ENCODE measurements at regions not wholly inside any gene's neighbourhood (a gene's known extent, or its start where the extent isn't known, plus 50 kb on each side); places are given as distances from the start of the nearest gene placed in this dataset.

DNA sequence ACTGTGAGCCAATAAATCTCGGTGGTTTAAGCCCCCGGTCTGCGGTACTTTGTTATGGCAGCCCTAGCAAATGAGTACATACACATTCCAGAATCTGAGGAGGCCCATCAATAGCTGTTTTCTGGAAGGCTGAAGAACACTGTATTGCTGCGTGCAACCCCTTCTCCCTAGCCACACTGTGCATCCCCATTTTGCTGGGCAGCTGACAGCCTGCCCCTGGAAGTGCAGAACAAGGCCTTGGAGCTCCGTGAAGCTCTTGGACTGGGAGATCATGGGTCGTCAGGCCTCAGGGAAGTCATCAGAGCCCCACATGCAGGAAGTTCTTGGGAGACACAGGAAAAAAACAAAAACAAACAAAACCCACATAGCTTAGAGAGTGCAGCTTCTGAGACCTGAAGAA lies 90.6 kb upstream of the ST6GAL2 start:
- peak; percentile 42 for DNase-seq (ENCODE audit: extremely low spot score)
- intact Hi-C loops (cut with DNase I): no loop called here
- TF ChIP-seq, protein P1, sequence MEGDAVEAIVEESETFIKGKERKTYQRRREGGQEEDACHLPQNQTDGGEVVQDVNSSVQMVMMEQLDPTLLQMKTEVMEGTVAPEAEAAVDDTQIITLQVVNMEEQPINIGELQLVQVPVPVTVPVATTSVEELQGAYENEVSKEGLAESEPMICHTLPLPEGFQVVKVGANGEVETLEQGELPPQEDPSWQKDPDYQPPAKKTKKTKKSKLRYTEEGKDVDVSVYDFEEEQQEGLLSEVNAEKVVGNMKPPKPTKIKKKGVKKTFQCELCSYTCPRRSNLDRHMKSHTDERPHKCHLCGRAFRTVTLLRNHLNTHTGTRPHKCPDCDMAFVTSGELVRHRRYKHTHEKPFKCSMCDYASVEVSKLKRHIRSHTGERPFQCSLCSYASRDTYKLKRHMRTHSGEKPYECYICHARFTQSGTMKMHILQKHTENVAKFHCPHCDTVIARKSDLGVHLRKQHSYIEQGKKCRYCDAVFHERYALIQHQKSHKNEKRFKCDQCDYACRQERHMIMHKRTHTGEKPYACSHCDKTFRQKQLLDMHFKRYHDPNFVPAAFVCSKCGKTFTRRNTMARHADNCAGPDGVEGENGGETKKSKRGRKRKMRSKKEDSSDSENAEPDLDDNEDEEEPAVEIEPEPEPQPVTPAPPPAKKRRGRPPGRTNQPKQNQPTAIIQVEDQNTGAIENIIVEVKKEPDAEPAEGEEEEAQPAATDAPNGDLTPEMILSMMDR (IDR thresholded peaks at IDR 0.05): no peak
- TF ChIP-seq POLR2AphosphoS5 (IDR thresholded peaks at IDR 0.05) (no peak), EP300 (IDR thresholded peaks at IDR 0.05) (no peak), POLR2A (IDR thresholded peaks at IDR 0.05; ENCODE audit: low read depth) (no peak)

DNA sequence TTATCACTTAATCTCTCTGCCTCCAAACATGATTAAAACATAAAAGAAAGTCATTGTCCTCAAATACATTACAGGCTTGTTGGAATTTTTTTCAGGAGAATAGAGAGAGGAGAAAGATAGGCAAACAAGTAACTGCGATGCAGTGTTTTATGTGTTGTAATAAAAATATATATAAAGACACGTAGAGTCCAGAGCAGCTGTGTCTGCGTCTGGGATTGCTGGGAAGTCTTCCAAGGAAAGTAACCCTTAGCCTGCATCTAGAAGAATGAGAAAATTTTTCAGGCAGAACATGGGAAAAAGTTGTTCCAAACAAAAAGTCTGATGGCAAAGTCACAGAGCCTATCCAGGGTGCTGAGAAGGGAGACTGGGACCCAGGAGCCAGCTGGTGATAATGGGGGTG lies 91.8 kb upstream of the ST6GAL2 start:
- Histone ChIP-seq H3K27me3 (no peaks in the 10 kb centered on the region), H3K4me1 (no peaks in the 10 kb centered on the region), H3K27ac (replicated peaks in 1 of 4) (no peak overlapping the region), H3K36me3 (no peaks in the 10 kb centered on the region), H3K4me3 (no peak overlapping the region), H3K9me3 (no peaks in the 10 kb centered on the region)
- TF ChIP-seq POLR2AphosphoS5 (IDR thresholded peaks at IDR 0.05): no peak
- TF ChIP-seq POLR2A (IDR thresholded peaks at IDR 0.05; ENCODE audit: low read depth): no peak
- intact Hi-C loops (cut with DNase I): no loop called here
- 30% methylated on average over 3 of the region's 3 CpGs for WGBS
- DNase-seq (ENCODE audit: extremely low spot score): peak; percentile 34

More for the DNA sequence above, 90.6 kb upstream of the ST6GAL2 start:
- no peak overlapping the region for H3K4me3 ChIP-seq
- H3K36me3 ChIP-seq: no peaks in the 10 kb centered on the region
- H3K9me3 ChIP-seq: no peaks in the 10 kb centered on the region
- 83% methylated on average over 6 of the region's 6 CpGs for WGBS
- no peaks in the 10 kb centered on the region for H3K27me3 ChIP-seq
- H3K4me1 ChIP-seq: no peaks in the 10 kb centered on the region
- H3K27ac ChIP-seq (replicated peaks in 1 of 4): no peak overlapping the region

DNA sequence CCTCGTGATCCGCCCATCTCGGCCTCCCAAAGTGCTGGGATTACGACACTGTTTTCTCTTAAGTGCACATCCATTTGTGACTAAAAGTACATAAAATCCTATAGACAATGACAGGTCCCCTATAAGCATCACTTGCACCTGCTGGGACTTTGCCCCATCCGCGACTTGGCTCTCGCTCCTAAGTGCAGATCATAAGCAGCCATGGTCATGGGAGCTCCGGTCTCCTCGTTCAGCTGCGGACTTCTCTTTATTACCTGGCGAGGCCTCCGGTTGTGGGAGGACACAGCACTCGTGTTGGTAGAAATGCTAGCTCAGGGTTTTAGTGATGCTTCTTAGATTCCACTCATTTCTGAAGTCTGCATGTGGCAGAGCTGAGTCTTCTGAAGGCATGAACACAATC lies 92.7 kb upstream of the ST6GAL2 start:
- Histone ChIP-seq H3K4me3 (no peak overlapping the region), H3K36me3 (no peaks in the 10 kb centered on the region), H3K4me1 (no peaks in the 10 kb centered on the region), H3K27me3 (no peaks in the 10 kb centered on the region), H3K9me3 (no peaks in the 10 kb centered on the region), H3K27ac (replicated peaks in 1 of 4) (no peak overlapping the region)
- TF ChIP-seq, protein P1 (IDR thresholded peaks at IDR 0.05): no peak
- no peak for TF ChIP-seq EP300 (IDR thresholded peaks at IDR 0.05)
- no peak for TF ChIP-seq POLR2A (IDR thresholded peaks at IDR 0.05; ENCODE audit: low read depth)
- no peak for TF ChIP-seq POLR2AphosphoS5 (IDR thresholded peaks at IDR 0.05)
- 90% methylated on average over 11 of the region's 13 CpGs for WGBS
- intact Hi-C loops (cut with DNase I): no loop called here
- DNase-seq (ENCODE audit: extremely low spot score): peak; percentile 70

DNA sequence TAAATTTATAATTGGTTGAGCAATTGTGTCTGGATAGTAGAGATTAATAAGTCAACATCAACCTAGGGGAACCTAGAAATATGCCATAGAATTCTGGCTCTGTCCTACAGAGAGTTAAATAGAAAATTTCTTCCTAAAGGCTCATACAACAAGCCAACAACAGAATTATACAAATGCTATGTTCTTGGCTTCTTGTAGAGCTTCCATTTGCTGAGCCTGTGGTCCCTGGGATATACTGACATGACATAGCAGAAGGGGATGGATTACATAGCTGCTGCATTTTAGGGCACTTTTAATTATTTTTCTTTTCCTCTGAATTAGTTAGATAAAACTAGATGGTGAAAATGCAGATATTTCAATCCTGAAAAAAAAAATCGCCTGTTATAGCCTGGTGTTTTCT lies 95.5 kb upstream of the ST6GAL2 start:
- no peaks in the 10 kb centered on the region for H3K4me1 ChIP-seq
- 88% methylated on average over 1 of the region's 1 CpG for WGBS
- no peaks in the 10 kb centered on the region for H3K9me3 ChIP-seq
- H3K27ac ChIP-seq (replicated peaks in 1 of 4): no peak overlapping the region
- no peak for DNase-seq (ENCODE audit: extremely low spot score)
- H3K4me3 ChIP-seq: no peak overlapping the region
- H3K36me3 ChIP-seq: no peaks in the 10 kb centered on the region
- TF ChIP-seq, protein P1 (IDR thresholded peaks at IDR 0.05): no peak
- no peak for TF ChIP-seq POLR2A (IDR thresholded peaks at IDR 0.05; ENCODE audit: low read depth)
- no peak for TF ChIP-seq POLR2AphosphoS5 (IDR thresholded peaks at IDR 0.05)
- TF ChIP-seq EP300 (IDR thresholded peaks at IDR 0.05): no peak
- H3K27me3 ChIP-seq: no peaks in the 10 kb centered on the region
- intact Hi-C loops (cut with DNase I): no loop called here

DNA sequence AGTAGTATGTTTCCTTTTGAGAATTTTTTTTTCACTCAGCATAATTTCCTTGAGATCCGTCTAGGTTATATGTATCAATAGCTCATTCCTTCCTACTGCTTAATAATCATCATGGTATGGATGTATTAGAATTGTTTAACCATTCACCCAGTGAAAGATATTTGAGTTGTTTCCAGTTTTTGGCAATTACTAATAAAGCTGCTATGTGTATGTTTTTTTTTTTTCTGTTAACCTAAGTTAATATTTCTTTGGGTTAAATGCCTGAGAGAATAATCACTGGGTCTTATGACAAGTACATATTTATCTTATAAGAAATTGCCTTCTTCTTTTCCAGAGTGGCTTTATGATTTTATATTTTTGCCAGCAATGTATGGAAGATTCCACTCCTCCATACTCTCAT lies 96.4 kb upstream of the ST6GAL2 start:
- H3K27ac ChIP-seq (replicated peaks in 1 of 4): no peak overlapping the region
- no peak for TF ChIP-seq POLR2AphosphoS5 (IDR thresholded peaks at IDR 0.05)
- TF ChIP-seq POLR2A (IDR thresholded peaks at IDR 0.05; ENCODE audit: low read depth): no peak
- TF ChIP-seq EP300 (IDR thresholded peaks at IDR 0.05): no peak
- TF ChIP-seq, protein P1 (IDR thresholded peaks at IDR 0.05): no peak
- no peaks in the 10 kb centered on the region for H3K27me3 ChIP-seq
- no peaks in the 10 kb centered on the region for H3K4me1 ChIP-seq
- no peak overlapping the region for H3K4me3 ChIP-seq
- no peak for DNase-seq (ENCODE audit: extremely low spot score)
- no peaks in the 10 kb centered on the region for H3K36me3 ChIP-seq
- WGBS: 82% methylated on average over 1 of the region's 1 CpG
- intact Hi-C loops (cut with DNase I): no loop called here
- H3K9me3 ChIP-seq: no peaks in the 10 kb centered on the region

All from esophagus muscularis mucosa (tissue), 4 donors.